LNCaP clone FGC (cell line): ENCODE measurements at regions not wholly inside any gene's neighbourhood (a gene's known extent, or its start where the extent isn't known, plus 50 kb on each side); places are given as distances from the start of the nearest gene placed in this dataset.

Experiments
- DNase-seq: peaks from one replicate; pipeline ENCODE4 v3.0.0-alpha.2; 2011; ENCODE audit warnings: low read depth
- H3K4me3 ChIP-seq: 2 replicates; pipeline ENCODE4 v1.5.1; 2011; ENCODE audit warnings: mild to moderate bottlenecking, low read depth, low read length, control low read depth
- TF ChIP-seq, protein P1 (sequence below): IDR thresholded peaks from 2 replicates; pipeline ENCODE4 v1.5.1; 2012; ENCODE audit warnings: mild to moderate bottlenecking; ENCODE audit not compliant: control insufficient read depth, insufficient read depth; ENCODE audit errors: extremely low read depth

DNA sequence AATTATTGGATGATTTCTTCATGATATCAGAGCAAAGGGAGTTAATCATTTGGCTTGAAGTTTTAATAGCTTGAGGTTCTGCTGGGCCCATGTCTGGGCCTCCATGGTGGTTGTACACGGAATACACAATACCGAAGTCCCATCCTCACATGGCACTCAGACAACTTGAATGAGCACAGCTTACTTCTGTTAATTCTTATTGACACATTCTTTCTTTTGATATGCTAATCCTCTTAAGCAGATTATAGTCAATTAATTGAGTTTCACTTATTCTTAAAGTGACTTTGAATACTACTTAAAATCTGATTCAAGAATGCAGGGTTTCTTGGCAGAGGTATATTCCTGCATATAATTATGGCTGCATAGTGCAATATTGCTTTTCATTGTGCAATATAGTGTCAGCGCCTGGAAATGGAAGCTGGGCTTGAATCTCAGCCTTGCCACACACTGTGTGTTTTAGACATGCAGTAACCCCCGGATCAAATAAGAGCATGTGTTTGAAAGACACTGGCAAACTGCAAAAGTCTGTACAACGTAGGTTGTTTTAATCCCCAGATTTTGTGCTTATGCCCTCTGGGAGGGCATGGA is 543.5 kb upstream of the ADARB2 start:
- no peak for DNase-seq
- TF ChIP-seq, protein P1, sequence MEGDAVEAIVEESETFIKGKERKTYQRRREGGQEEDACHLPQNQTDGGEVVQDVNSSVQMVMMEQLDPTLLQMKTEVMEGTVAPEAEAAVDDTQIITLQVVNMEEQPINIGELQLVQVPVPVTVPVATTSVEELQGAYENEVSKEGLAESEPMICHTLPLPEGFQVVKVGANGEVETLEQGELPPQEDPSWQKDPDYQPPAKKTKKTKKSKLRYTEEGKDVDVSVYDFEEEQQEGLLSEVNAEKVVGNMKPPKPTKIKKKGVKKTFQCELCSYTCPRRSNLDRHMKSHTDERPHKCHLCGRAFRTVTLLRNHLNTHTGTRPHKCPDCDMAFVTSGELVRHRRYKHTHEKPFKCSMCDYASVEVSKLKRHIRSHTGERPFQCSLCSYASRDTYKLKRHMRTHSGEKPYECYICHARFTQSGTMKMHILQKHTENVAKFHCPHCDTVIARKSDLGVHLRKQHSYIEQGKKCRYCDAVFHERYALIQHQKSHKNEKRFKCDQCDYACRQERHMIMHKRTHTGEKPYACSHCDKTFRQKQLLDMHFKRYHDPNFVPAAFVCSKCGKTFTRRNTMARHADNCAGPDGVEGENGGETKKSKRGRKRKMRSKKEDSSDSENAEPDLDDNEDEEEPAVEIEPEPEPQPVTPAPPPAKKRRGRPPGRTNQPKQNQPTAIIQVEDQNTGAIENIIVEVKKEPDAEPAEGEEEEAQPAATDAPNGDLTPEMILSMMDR, result no peak
- H3K4me3 ChIP-seq, result no peak overlapping the region

DNA sequence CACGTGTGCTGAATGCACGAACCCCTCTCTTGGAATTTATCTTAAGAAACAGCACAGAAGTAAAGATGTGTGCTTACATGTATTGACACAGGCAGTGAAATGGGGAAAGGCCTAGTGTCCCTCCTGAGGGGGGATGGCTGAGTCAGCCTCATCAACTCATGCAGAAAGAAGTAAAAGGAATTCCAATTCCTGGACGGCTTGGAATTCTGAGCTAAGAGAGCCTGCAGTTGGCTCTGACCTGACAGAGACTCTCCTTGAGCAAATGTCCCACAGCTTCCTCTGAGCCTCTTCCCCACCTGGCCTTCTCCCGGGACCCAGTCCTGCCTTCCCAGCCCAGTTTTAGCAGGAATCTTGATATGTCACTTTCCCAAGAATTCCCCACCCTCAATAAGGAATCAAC is 542.4 kb upstream of the ADARB2 start:
- no peak for DNase-seq
- H3K4me3 ChIP-seq, result no peak overlapping the region
- TF ChIP-seq, protein P1, result no peak

DNA sequence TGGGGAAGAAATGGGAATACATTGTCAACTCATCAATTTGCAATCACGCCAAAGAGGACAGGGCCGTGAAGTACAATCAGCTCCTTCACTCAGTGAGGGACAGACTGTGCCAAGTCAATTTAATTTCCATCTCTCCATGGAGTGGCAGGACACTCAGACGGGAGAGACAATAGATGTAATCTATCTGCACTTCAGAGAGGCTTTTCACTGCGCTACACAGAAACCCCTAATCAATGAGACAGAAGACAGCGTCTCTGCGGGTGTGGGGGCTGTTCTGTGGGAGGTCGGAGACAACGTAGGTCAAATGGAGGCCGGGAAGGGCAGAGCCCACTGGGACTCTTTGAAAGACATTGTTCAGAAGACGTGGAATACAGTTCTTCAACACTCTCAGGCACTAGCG is 541.0 kb upstream of the ADARB2 start:
- no peak for DNase-seq
- TF ChIP-seq, protein P1, result no peak
- H3K4me3 ChIP-seq, result no peak overlapping the region

DNA sequence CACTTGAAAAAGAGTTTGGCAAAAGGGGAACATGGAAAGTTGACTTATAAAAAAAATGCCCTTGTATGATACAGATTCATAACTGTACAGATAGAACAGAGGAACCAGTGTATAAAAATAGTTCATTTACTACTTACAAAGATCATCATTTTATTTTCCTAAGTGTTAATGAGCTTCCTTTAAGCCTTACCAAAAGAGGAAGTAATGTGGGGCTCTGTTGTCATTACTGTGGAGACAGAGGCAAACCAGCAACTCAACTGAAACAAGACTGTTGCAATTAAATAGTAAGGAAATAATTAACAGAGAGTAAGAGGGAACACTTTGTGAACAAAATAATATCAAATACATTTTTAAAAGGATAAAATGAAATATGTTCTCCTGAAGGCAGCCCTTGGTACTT is 526.2 kb upstream of the ADARB2 start:
- no peak overlapping the region for H3K4me3 ChIP-seq
- DNase-seq, result no peak
- TF ChIP-seq, protein P1, result no peak

DNA sequence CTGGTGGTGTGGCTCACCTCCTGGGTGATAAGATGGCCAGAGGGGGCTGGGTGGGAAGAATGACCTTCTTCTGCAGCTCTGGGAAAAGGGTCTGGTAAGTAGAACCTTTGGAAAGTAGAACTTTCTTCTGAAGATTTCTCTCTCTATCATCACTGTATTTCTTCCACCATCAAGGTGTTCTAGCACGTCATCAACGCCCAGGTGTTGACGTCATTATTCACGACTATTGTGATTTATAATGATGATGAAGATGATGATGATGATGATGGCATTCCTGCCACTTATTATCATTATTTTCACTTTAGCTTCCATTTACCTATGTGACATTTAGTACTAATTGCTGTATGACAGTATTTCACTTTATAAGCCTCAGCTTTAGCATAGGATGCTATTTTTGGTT is 525.6 kb upstream of the ADARB2 start:
- H3K4me3 ChIP-seq, result no peak overlapping the region
- DNase-seq, result no peak
- TF ChIP-seq, protein P1, result no peak

DNA sequence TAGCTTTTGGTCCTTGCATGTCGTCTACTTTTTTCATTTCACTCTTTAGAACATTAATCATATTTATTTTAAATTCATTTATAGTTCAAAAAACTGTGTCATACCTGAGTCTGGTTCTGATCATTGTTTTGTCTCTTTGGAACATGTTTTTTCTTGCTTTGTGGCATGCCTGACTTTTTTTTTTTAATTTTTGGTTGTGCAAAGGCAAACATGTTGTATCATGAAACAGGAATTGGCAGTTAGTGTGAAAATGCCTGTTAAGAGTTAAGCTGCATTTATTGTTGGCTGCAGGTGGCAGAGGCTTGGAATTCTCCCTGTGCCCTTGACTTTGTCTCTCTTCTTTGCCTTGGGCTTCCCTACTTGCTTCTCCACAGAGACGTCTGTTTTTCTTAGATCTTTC is 525.0 kb upstream of the ADARB2 start:
- TF ChIP-seq, protein P1, result no peak
- no peak overlapping the region for H3K4me3 ChIP-seq
- no peak for DNase-seq

DNA sequence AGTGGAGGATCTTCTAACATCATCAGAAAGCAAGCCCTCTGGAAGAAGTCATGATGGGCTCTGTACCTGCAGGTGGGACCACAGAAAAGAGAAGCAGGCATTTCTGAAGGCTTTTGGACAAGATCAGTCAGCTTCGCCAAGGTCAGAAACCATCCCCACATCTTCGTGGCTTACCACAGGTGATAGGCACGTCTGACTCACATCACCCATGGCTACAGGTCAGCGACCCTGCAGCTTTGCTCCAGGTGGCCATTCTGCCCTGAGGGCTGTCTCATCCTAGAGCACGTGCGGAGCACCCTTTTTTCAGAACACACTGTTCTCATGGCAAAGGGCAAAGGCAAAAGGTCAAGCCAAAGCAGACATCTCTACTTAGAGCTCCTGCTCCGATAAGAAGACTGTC is 518.9 kb upstream of the ADARB2 start:
- TF ChIP-seq, protein P1, result no peak
- no peak for DNase-seq
- no peak overlapping the region for H3K4me3 ChIP-seq
